NCI-H510A treated with DMSO at 0.1 percent for 48 hours (cell line): ENCODE measurements at regions not wholly inside any gene's neighbourhood (a gene's known extent, or its start where the extent isn't known, plus 50 kb on each side); places are given as distances from the start of the nearest gene placed in this dataset.
"Not testable (repeated sequence)": the region's sequence is repeated elsewhere in the genome, so short reads cannot be mapped to it uniquely, and the experiment has no call there.

Source experiments
- DNase-seq: peaks from one replicate; lab custom pipeline; 2025; lab: John Stamatoyannopoulos, UW

- no peak for DNase-seq
Measured at GRCh38 chr10:2891073-2891769, 176.1 kb upstream of the PFKP start.

- no peak for DNase-seq
Measured at GRCh38 chr10:2890093-2890492, 177.3 kb upstream of the PFKP start.

DNA sequence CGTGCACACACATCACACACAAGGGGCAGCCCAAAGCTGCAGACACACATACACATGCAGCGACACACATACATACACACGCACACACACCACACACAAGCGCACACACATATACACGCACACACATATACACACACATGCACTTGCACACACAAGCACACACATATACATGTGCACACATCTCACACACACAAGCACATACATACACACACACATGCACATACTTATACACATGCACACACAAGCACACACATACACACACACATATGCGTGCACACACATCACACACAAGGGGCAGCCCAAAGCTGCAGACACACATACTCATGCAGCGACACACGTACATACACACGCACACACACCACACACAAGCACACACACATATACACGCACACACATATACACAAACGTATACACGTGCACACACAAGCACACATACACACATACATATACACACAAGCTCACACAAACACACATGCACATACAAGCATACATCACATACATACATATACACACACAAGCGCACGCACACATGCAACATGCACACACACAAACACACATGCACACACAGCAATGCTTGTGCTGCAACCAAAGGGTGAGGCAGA, 178.8 kb upstream of the PFKP start:
- DNase-seq, result no peak

- no peak for DNase-seq
Measured at GRCh38 chr10:2887391-2888070, 179.8 kb upstream of the PFKP start.

DNA sequence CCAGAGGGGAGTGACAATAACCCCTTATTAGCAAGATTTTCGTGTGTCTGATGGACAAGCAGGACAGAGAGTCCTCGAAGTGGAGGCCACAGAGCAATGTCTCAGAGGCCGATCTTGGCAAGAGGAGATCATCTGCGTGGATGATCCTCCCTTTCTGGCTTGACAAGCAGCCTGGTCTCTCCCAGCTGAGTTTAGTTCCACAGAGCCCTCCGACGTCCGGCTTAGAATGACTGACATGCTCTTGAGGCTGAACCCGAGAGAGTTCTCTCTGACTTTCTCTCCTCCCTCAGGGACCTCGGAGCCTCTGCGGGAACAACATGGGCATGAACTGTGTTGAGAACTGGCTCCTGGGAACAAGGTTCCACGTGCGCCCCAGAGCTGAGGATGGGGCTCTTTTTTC, 180.7 kb upstream of the PFKP start:
- DNase-seq, result no peak

DNA sequence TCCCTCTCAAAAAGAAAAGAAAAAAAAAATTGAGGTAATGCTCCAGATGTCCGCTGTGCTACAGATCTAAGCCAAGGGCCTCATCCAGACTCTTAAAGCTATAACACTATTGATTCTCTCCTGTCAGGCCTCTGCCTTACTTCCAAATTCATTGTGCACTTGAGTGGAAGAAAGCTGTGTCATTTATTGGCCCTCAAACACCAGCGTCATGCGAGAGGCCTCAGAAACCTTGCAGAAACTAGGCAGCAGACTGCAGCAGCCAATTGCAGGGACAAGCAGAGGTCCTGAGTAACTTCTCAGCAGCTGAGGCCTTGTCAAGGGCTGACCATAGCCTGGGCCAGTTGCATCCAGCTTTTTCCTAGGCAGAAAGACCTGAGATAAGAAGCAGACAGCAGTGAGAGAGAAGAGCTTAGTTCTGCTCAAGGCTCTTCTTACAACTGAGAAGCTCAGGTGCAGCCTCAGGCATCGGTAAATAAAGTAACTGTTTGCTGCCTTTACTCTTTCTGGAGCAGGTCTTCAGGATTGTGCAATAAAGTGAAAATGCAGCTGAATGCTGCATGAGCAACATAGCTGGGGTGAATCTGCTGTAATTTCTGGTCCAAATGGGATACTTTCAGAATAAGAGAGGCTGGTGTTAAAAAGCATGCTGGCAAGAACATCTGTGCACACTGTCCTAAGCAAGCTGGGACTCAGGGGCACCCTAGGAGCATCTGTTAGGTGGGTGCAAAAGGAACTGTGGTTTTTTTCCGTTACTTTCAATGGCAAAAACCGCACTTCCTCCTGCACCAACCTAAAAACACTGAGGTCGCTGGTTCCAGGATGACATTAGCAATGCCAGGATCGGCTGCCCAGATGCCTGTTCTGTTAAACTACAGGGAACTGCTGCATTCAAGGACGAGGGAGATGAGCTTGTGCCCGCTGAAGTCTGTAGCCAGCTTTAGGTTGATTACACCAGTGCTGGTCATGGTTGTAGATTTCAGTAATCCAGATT, 181.8 kb upstream of the PFKP start:
- no peak for DNase-seq

GRCh38 chr10:2883983-2884540, 183.3 kb upstream of the PFKP start:
- DNase-seq, result not testable (repeated sequence)

GRCh38 chr10:2883238-2883637, 184.1 kb upstream of the PFKP start:
- no peak for DNase-seq

- no peak for DNase-seq
Measured at GRCh38 chr10:2882628-2883027, 184.7 kb upstream of the PFKP start.

GRCh38 chr10:2881720-2882620, 185.4 kb upstream of the PFKP start:
- DNase-seq, result no peak

GRCh38 chr10:2880050-2880449, 187.3 kb upstream of the PFKP start:
- DNase-seq, result not testable (repeated sequence)

- DNase-seq, result no peak
Measured at GRCh38 chr10:2878818-2879217, 188.5 kb upstream of the PFKP start.

- DNase-seq, result no peak
Measured at GRCh38 chr10:2876032-2876431, 191.3 kb upstream of the PFKP start.

DNA sequence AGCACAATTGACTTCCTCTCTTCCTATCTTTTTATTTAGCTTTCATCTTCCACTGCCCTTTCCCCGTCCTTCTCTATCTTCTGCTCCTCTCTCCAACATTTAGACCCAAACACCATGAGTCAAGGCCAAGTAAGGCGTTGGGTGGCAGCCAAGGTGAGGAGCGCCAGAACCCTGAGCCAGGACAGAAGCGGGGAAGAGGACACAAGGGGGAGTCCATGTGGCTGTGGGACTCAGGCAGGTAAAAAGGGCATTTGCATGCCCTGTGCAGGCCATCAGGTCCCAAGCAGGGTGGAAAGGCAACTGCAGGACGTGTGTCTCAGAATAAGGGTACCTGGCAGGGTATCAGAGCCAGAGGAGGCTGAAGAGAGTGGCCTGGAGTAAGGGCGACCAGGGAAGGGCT, 192.4 kb upstream of the PFKP start:
- DNase-seq, result no peak

- no peak for DNase-seq
Measured at GRCh38 chr10:2873769-2874168, 193.6 kb upstream of the PFKP start.

DNA sequence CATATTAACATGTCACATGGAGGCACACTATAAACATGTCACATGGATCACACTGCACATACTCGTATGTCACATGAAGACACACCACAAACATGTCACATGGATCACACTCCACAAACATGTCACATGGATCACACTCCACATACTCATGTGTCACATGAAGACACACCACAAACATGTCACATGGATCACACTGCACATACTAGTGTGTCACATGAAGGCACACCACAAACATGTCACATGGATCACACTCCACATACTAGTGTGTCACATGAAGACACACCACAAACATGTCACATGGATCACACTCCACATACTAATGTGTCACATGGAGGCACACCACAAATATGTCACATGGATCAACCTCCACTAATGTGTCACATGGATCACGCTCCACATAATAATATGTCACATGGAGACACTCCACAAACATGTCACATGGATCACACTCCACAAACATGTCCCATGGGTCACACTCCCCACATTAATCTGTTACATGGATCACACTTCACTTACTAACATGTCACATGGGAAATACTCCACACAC, 195.6 kb upstream of the PFKP start:
- no peak for DNase-seq

GRCh38 chr10:2870654-2871053, 196.7 kb upstream of the PFKP start:
- DNase-seq, result no peak

- no peak for DNase-seq
Measured at GRCh38 chr10:2867788-2868299, 199.5 kb upstream of the PFKP start.

DNA sequence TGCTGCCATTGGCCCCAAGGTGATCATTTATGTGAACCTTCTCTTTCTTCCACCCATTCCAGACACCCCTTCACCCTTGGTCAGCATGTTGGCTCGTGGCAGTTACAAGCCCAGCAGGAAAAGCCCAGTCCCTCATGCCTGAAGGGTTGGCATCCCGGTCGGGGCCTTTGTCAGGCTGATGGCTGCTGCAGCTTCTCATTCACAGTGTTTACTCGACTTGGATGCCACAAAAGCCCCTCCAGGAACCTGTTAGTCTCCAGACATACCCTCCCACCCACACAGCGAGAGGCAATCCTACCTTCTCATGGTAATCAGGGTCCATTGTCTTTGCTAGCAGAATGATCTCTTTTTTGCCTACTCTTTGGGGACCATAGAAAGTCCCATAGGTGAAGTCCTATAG, 200.8 kb upstream of the PFKP start:
- DNase-seq, result no peak

GRCh38 chr10:2861632-2862210, 205.6 kb upstream of the PFKP start:
- no peak for DNase-seq
